Epithelial cell of esophagus (primary cell): ENCODE measurements at regions not wholly inside any gene's neighbourhood (a gene's known extent, or its start where the extent isn't known, plus 50 kb on each side); places are given as distances from the start of the nearest gene placed in this dataset.
A peak's percentile ranks its signal among the peaks of the same experiment; 100 is the strongest.

ENCODE experiments used
- DNase-seq: peaks from one replicate; pipeline ENCODE4 v3.0.0; 2010; ENCODE audit warnings: low read depth
- H3K4me3 ChIP-seq: 2 replicates; pipeline ENCODE4 v1.5.1; 2011; ENCODE audit warnings: mild to moderate bottlenecking, low read length, control low read depth
- TF ChIP-seq, protein P1 (sequence below): IDR thresholded peaks from 2 replicates; pipeline ENCODE4 v1.5.1; 2011; ENCODE audit warnings: low read depth, mild to moderate bottlenecking, low read length, control low read depth, inconsistent platforms; ENCODE audit not compliant: insufficient read depth; ENCODE audit errors: missing control alignments

DNA sequence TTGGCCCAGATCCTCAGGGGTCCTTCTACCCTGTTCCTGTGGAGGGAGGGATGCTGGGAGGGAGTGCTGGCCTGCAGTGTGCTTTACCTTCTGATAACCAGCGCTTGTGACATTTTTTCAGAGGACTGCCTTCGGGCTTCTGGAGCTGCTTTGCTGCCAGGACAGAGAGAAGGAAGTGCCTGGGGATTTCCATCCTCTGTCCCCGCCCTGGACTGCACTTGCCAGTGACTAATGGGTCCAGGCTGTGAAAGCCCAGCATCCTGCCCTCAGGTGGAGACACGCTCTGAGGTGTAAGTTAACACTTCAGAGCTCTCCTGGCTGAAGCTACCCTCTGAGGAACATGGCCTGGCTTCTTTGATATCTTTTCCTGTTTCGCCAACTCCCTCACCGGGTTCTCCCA lies 158.7 kb upstream of the SYT13 start:
- peak; percentile 37 for DNase-seq
- H3K4me3 ChIP-seq = no peak overlapping the region
- TF ChIP-seq, protein P1, sequence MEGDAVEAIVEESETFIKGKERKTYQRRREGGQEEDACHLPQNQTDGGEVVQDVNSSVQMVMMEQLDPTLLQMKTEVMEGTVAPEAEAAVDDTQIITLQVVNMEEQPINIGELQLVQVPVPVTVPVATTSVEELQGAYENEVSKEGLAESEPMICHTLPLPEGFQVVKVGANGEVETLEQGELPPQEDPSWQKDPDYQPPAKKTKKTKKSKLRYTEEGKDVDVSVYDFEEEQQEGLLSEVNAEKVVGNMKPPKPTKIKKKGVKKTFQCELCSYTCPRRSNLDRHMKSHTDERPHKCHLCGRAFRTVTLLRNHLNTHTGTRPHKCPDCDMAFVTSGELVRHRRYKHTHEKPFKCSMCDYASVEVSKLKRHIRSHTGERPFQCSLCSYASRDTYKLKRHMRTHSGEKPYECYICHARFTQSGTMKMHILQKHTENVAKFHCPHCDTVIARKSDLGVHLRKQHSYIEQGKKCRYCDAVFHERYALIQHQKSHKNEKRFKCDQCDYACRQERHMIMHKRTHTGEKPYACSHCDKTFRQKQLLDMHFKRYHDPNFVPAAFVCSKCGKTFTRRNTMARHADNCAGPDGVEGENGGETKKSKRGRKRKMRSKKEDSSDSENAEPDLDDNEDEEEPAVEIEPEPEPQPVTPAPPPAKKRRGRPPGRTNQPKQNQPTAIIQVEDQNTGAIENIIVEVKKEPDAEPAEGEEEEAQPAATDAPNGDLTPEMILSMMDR = no peak

DNA sequence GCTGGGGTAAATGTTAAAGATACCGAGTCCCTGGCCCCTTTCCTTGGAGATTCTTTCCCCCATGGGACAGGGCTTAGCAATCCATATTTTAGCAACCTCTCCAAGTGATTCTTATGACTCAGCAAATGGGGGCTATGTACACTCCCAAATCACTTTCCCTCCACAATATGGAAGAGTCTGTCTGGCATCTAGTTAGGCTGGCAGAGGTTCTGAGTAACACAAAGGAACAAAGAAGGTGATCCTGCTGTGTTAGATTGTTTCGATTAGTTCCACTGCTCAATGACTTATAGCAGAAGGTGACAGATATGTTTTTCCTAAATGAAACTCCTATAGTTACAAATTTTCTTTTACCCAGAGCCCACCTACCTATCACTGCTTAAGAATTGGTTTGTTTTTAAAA lies 154.0 kb upstream of the SYT13 start:
- TF ChIP-seq, protein P1 = no peak
- DNase-seq = no peak
- no peak overlapping the region for H3K4me3 ChIP-seq

DNA sequence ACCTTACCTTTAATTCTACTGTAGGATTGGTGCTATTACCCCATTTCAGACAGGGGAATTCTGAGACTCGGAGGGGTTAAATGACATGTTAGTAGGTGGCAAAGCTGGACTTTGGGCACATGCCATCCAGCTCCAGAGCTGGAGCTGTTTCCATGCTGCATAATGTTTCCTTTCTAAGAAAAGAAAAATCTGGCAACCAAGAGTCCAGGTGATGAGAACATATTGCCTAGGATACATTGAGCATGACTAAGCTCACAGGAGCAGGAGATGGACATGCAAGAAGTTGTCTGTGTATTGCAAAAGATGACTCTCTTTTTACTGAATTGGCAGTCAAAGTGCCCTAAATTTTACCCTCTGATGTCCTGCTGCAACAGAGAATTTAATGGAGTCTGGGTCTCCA lies 150.8 kb upstream of the SYT13 start:
- no peak overlapping the region for H3K4me3 ChIP-seq
- DNase-seq = peak; percentile 6
- TF ChIP-seq, protein P1 = no peak

DNA sequence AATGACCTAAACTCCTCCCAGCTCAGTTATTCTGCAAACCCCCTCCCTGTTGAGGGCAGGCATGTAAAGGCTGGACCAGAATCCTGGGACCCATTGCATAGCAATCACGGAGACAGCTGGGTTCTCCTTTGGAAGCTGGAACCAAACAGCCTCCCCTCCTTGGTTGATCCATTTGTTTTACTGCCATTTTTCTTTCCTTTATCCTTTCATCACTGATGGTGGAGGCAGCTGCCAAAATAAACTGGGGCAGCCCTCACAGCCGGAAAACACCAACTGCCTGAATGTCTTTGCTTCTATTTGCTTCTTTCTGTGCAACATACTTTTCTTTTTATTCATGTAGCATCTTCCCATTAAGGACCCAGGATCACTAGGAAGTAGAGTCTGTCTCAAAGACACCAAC lies 150.0 kb upstream of the SYT13 start:
- TF ChIP-seq, protein P1 = no peak
- no peak overlapping the region for H3K4me3 ChIP-seq
- no peak for DNase-seq

DNA sequence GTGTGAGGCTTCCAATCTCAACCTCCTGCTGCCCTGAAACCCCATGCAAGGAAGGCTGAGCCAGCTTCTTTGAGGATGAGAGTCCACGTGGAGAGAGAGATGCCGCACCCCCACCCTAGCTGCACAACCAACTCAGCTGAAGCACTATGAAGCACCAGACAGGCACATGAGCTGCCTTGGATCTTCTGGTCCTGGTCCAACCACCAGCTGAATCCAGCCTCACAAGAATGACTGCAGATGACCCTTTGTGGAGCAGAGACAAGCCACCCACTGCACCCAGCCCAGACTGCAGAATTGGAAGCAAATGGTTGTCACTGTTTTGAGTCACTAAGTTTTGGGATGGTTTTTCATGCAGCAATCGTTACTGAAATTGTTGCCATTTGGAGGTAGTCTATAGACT lies 149.6 kb upstream of the SYT13 start:
- H3K4me3 ChIP-seq = no peak overlapping the region
- TF ChIP-seq, protein P1 = no peak
- no peak for DNase-seq

DNA sequence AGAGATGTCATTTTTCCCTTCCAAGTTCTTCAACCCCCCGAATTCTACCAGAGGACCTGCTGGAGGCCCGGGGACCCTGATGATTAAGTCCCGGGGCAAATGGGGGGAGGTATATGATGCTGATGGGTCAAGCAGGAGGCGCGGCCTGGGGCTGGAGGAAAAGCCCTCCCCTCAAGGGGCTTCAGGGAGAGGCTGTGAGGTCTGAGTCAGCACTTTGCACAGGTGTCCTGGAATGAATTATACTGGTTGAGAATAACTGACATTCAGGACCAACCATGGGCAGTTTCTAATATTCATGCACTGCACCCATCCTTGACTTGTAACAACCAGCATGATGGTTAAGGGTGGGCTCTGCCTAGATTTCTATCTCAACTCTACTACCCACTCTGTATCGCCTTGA lies 146.8 kb upstream of the SYT13 start:
- no peak for DNase-seq
- TF ChIP-seq, protein P1 = no peak
- no peak overlapping the region for H3K4me3 ChIP-seq

DNA sequence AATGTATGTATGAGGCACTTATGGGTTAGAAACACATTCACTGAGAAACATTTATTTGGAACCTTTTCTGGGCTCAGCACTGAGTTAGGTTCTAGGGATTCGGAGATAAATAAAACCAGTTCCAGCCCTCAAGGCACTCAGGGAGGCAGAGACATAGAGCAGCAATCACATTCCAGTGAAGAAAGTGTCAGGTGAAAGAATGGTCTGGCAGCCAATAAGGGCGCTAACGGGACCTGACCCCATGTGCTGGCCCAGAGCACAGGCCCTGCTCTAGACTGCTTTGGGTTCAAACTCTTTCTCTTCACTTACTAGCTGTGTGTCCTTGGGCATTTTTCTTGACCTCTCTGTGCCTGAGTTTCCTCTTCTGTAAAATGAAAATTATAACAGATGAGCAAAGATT lies 146.0 kb upstream of the SYT13 start:
- no peak for DNase-seq
- H3K4me3 ChIP-seq = no peak overlapping the region
- TF ChIP-seq, protein P1 = no peak
